Cardiac muscle cell (in vitro differentiated cells and primary cell): ENCODE measurements at regions not wholly inside any gene's neighbourhood (a gene's known extent, or its start where the extent isn't known, plus 50 kb on each side); places are given as distances from the start of the nearest gene placed in this dataset.
A peak's percentile ranks its signal among the peaks of the same experiment; 100 is the strongest.

Experiments used
- DNase-seq, 2 donors: peaks; one replicate each; pipeline versions ENCODE4 v3.0.0 to v3.0.0-alpha.2; 2010 to 2017; ENCODE audit warnings: low read depth in 1 of 2, low spot score in 1 of 2
- H3K27ac ChIP-seq: fragments of 200-600 bp; sonication (generic); 2 replicates; pipeline ENCODE4 v1.5.1; 2016
- H3K27me3 ChIP-seq: fragments of 200-600 bp; sonication (generic); 2 replicates; pipeline ENCODE4 v1.6.0; 2016; ENCODE audit warnings: control low read depth
- H3K36me3 ChIP-seq: fragments of 200-600 bp; sonication (generic); 2 replicates; pipeline ENCODE4 v1.5.1; 2016; ENCODE audit warnings: control low read depth
- H3K4me1 ChIP-seq: fragments of 200-600 bp; sonication (generic); 2 replicates; pipeline ENCODE4 v1.8.1; 2017; ENCODE audit warnings: low read depth, mild to moderate bottlenecking, mixed run types
- H3K4me3 ChIP-seq: fragments of 200-600 bp; sonication (generic); 2 replicates; pipeline ENCODE4 v1.5.1; 2016; ENCODE audit warnings: mild to moderate bottlenecking
- H3K9me3 ChIP-seq: fragments of 200-600 bp; sonication (generic); 2 replicates; pipeline ENCODE4 v1.5.1; 2017; ENCODE audit warnings: low read depth, mild to moderate bottlenecking, control low read depth
- CTCF ChIP-seq: IDR thresholded peaks from 2 replicates; pipeline ENCODE4 v1.5.1; 2012; ENCODE audit warnings: low read depth, mild to moderate bottlenecking, low read length

- Histone ChIP-seq H3K27me3 (no peaks in the 10 kb centered on the region), H3K36me3 (no peaks in the 10 kb centered on the region), H3K4me3 (no peak overlapping the region), H3K9me3 (no peaks in the 10 kb centered on the region), H3K27ac (peak overlapping the region; percentile 58), H3K4me1 (peaks cover 59% of the 10 kb centered on the region)
- TF ChIP-seq CTCF, result no peak
- DNase-seq, result peak; percentile 18 to 61
These were observed 181.9 kb downstream of the NDFIP2 start for GRCh38 chr13:79662882-79663281.

GRCh38 chr13:79660361-79660760, 179.4 kb downstream of the NDFIP2 start:
- Histone ChIP-seq H3K4me1 (peaks cover 76% of the 10 kb centered on the region), H3K27ac (peak overlapping the region; percentile 93), H3K27me3 (no peaks in the 10 kb centered on the region), H3K9me3 (no peaks in the 10 kb centered on the region), H3K4me3 (no peak overlapping the region), H3K36me3 (no peaks in the 10 kb centered on the region)
- TF ChIP-seq CTCF, result no peak
- DNase-seq, result no peak

GRCh38 chr13:79659121-79659521, 178.2 kb downstream of the NDFIP2 start:
- peak overlapping the region; percentile 93 for H3K27ac ChIP-seq
- no peaks in the 10 kb centered on the region for H3K27me3 ChIP-seq
- H3K4me1 ChIP-seq, result peaks cover 86% of the 10 kb centered on the region
- no peak overlapping the region for H3K4me3 ChIP-seq
- no peaks in the 10 kb centered on the region for H3K36me3 ChIP-seq
- peak; percentile 84 to 90 for DNase-seq
- H3K9me3 ChIP-seq, result no peaks in the 10 kb centered on the region
- TF ChIP-seq CTCF, result no peak

- no peak for TF ChIP-seq CTCF
- no peak overlapping the region for H3K4me3 ChIP-seq
- no peaks in the 10 kb centered on the region for H3K9me3 ChIP-seq
- peaks cover 86% of the 10 kb centered on the region for H3K4me1 ChIP-seq
- H3K36me3 ChIP-seq, result no peaks in the 10 kb centered on the region
- H3K27ac ChIP-seq, result peak overlapping the region; percentile 93
- DNase-seq, result peak in 1 of 2 donors; percentile 67
- no peaks in the 10 kb centered on the region for H3K27me3 ChIP-seq
These were observed 177.5 kb downstream of the NDFIP2 start for GRCh38 chr13:79658333-79658975.

- Histone ChIP-seq H3K27me3 (no peaks in the 10 kb centered on the region), H3K4me3 (no peak overlapping the region), H3K27ac (peak overlapping the region; percentile 76), H3K9me3 (no peaks in the 10 kb centered on the region), H3K36me3 (no peaks in the 10 kb centered on the region), H3K4me1 (peaks cover 72% of the 10 kb centered on the region)
- TF ChIP-seq CTCF, result no peak
- DNase-seq, result no peak
These were observed 174.6 kb downstream of the NDFIP2 start for GRCh38 chr13:79655509-79655908.
